ENCODE measurements at regions not wholly inside any gene's neighbourhood (a gene's known extent, or its start where the extent isn't known, plus 50 kb on each side); places are given as distances from the start of the nearest gene placed in this dataset.

DNA sequence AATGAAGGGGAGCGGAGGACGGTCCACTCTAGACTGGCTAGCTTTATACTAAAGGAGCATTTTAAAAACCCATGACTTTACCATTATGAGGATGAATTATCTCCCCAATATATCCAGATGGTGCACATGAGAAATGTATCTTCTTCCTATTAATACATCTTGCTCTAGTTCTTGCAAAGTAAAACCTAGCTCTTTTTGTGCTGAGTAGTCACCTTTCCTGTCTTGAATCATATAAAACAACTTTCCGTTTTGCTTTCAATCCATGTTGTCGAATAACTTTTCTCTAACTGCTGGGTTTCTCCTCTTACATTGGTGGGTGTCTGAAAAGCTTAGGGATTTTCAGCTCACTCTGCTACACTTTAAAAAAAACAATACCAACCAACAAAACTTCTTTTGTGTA lies 96.3 kb upstream of the TAC1 start:
- intact Hi-C loops (cut with DNase I; ENCODE audit: low total_unique reads) = no loop called here
- Histone ChIP-seq H3K9me3 (no peaks in the 10 kb centered on the region), H3K4me3 (no peak overlapping the region), H3K27me3 (no peaks in the 10 kb centered on the region), H3K4me1 (no peaks in the 10 kb centered on the region), H3K27ac (no peak overlapping the region), H3K36me3 (no peaks in the 10 kb centered on the region)
- no peak for DNase-seq
- in situ Hi-C loops (cut with MboI; ENCODE audit: low pct_ligation_motif_present in 1 of 4, low pct_unique_long_range_greater_than_20kb in 1 of 4, low sequenced_read_pairs in 3 of 4) = no loop called here
- 86 to 94% methylated on average over 4 of the region's 4 CpGs for WGBS, 2 donors (ENCODE audit: low coverage in 1 of 2)
- no peak for TF ChIP-seq EP300 (IDR thresholded peaks at IDR 0.05; ENCODE audit: low read depth)

- intact Hi-C loops (cut with DNase I; ENCODE audit: low total_unique reads) (no loop called here), in situ Hi-C loops (cut with MboI; ENCODE audit: low pct_ligation_motif_present in 1 of 4, low pct_unique_long_range_greater_than_20kb in 1 of 4, low sequenced_read_pairs in 3 of 4) (no loop called here)
Observed at GRCh38 chr7:97639036-97639435, 92.8 kb upstream of the TAC1 start.

DNA sequence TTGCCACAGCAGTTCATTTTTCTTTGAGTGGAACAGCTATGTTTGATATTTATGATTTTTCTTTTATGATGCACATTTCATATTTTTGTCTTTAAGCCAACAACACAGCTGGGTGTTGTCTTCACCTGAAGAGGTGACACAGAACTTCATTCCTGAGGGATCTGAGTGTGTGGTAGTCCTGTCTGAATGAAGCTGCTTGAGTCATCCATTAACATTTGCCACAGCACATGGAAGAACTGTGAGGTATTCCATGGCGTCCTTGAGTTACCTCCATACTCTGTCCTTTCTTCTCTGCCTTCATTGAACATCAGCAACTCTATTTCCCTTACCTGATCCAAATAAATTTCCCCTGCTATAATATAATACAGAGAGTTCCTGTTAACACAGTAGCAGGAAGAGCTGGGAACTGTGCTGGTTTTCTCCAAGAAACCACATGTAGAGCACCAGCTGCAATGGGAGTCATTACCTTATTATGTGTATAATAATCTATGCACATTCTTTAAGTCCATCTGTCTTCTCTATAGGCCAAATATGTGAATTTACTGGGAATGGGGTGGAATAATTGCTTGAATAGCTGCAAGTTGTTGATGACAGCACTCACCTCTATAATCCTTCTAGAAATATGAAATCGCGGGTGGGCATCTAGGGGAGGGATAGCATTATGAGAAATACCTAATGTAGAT lies 72.4 kb upstream of the TAC1 start:
- TF ChIP-seq EP300 (IDR thresholded peaks at IDR 0.05; ENCODE audit: low read depth) = no peak
- TF ChIP-seq POLR2A (IDR thresholded peaks at IDR 0.05) = no peak
- TF ChIP-seq, protein P1, sequence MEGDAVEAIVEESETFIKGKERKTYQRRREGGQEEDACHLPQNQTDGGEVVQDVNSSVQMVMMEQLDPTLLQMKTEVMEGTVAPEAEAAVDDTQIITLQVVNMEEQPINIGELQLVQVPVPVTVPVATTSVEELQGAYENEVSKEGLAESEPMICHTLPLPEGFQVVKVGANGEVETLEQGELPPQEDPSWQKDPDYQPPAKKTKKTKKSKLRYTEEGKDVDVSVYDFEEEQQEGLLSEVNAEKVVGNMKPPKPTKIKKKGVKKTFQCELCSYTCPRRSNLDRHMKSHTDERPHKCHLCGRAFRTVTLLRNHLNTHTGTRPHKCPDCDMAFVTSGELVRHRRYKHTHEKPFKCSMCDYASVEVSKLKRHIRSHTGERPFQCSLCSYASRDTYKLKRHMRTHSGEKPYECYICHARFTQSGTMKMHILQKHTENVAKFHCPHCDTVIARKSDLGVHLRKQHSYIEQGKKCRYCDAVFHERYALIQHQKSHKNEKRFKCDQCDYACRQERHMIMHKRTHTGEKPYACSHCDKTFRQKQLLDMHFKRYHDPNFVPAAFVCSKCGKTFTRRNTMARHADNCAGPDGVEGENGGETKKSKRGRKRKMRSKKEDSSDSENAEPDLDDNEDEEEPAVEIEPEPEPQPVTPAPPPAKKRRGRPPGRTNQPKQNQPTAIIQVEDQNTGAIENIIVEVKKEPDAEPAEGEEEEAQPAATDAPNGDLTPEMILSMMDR (IDR thresholded peaks at IDR 0.05) = no peak
- no peak for TF ChIP-seq POLR2AphosphoS5 (IDR thresholded peaks at IDR 0.05)
- intact Hi-C loops (cut with DNase I; ENCODE audit: low total_unique reads) (no loop called here), in situ Hi-C loops (cut with MboI; ENCODE audit: low pct_ligation_motif_present in 1 of 4, low pct_unique_long_range_greater_than_20kb in 1 of 4, low sequenced_read_pairs in 3 of 4) (no loop called here)

More at GRCh38 chr7:97639036-97639435, 92.8 kb upstream of the TAC1 start:
- H3K27me3 ChIP-seq = no peaks in the 10 kb centered on the region
- H3K4me1 ChIP-seq = no peaks in the 10 kb centered on the region
- H3K36me3 ChIP-seq = no peaks in the 10 kb centered on the region
- DNase-seq = no peak
- H3K27ac ChIP-seq = no peak overlapping the region
- no peaks in the 10 kb centered on the region for H3K9me3 ChIP-seq
- TF ChIP-seq POLR2A (IDR thresholded peaks at IDR 0.05) (no peak), EP300 (IDR thresholded peaks at IDR 0.05; ENCODE audit: low read depth) (no peak), POLR2AphosphoS5 (IDR thresholded peaks at IDR 0.05) (no peak)
- TF ChIP-seq, protein P1 (IDR thresholded peaks at IDR 0.05) = no peak
- H3K4me3 ChIP-seq = no peak overlapping the region

DNA sequence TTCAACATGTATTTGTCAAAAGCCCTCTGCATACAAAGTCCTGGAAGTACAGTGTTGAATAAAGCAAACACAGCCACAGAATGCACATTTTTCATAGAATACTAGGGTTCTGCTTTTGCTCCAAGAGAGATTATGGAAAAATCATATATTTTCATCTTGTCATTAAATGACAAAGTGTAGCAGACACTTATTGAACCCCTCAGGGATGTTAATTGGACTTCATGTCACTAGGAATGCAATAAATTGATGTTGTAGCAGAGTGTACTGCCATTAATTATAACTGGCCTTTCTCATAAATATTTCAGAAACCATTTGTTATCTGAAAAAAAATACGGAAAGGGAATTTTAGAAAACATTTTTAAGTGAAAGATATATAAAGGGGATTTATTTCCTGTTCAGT lies 64.5 kb upstream of the TAC1 start:
- Histone ChIP-seq H3K36me3 (no peaks in the 10 kb centered on the region), H3K4me1 (no peaks in the 10 kb centered on the region), H3K27ac (no peak overlapping the region), H3K4me3 (no peak overlapping the region), H3K9me3 (no peaks in the 10 kb centered on the region), H3K27me3 (no peaks in the 10 kb centered on the region)
- intact Hi-C loops (cut with DNase I; ENCODE audit: low total_unique reads) (no loop called here), in situ Hi-C loops (cut with MboI; ENCODE audit: low pct_ligation_motif_present in 1 of 4, low pct_unique_long_range_greater_than_20kb in 1 of 4, low sequenced_read_pairs in 3 of 4) (no loop called here)
- no peak for DNase-seq
- 31 to 49% methylated on average over 1 of the region's 1 CpG for WGBS, 2 donors (ENCODE audit: low coverage in 1 of 2)
- TF ChIP-seq POLR2AphosphoS5 (IDR thresholded peaks at IDR 0.05) (no peak), POLR2A (IDR thresholded peaks at IDR 0.05) (no peak), EP300 (IDR thresholded peaks at IDR 0.05; ENCODE audit: low read depth) (no peak)
- TF ChIP-seq, protein P1 (IDR thresholded peaks at IDR 0.05) = no peak

More for the DNA sequence above, 72.4 kb upstream of the TAC1 start:
- Histone ChIP-seq H3K27ac (no peak overlapping the region), H3K9me3 (no peaks in the 10 kb centered on the region), H3K4me3 (no peak overlapping the region), H3K4me1 (no peaks in the 10 kb centered on the region), H3K36me3 (no peaks in the 10 kb centered on the region), H3K27me3 (no peaks in the 10 kb centered on the region)
- DNase-seq = no peak
- WGBS, 2 donors (ENCODE audit: low coverage in 1 of 2) = 88 to 100% methylated on average over 2 to 3 of the region's 3 CpGs

GRCh38 chr7:97671571-97671970 lies 60.3 kb upstream of the TAC1 start:
- H3K36me3 ChIP-seq = no peaks in the 10 kb centered on the region
- no peaks in the 10 kb centered on the region for H3K27me3 ChIP-seq
- H3K27ac ChIP-seq = no peak overlapping the region
- intact Hi-C loops (cut with DNase I; ENCODE audit: low total_unique reads) = no loop called here
- H3K4me1 ChIP-seq = no peaks in the 10 kb centered on the region
- no peak for DNase-seq
- TF ChIP-seq POLR2AphosphoS5 (IDR thresholded peaks at IDR 0.05) (no peak), EP300 (IDR thresholded peaks at IDR 0.05; ENCODE audit: low read depth) (no peak), POLR2A (IDR thresholded peaks at IDR 0.05) (no peak)
- TF ChIP-seq, protein P1 (IDR thresholded peaks at IDR 0.05) = no peak
- no peak overlapping the region for H3K4me3 ChIP-seq
- H3K9me3 ChIP-seq = no peaks in the 10 kb centered on the region
- in situ Hi-C loops (cut with MboI; ENCODE audit: low pct_ligation_motif_present in 1 of 4, low pct_unique_long_range_greater_than_20kb in 1 of 4, low sequenced_read_pairs in 3 of 4) = no loop called here

Data from transverse colon (tissue), 4 donors.